Heart left ventricle (tissue), 16 donors: ENCODE measurements at regions not wholly inside any gene's neighbourhood (a gene's known extent, or its start where the extent isn't known, plus 50 kb on each side); places are given as distances from the start of the nearest gene placed in this dataset.

Experiments used
- ATAC-seq, 4 donors: fragments of 200-7000 bp; cut with Tn5 transposase; one replicate each; pipeline ENCODE4 v1.9.1; 2020 to 2022; ENCODE audit warnings: moderate library complexity in 4 of 4, mild to moderate bottlenecking in 3 of 4, moderate number of reproducible peaks in 1 of 4
- DNase-seq, 5 donors: peaks; one replicate each; pipeline ENCODE4 v3.0.0-alpha.2; 2020
- H3K27ac ChIP-seq, 12 donors: fragments of 200-600 bp; sonication (generic) in 4 of 12; one replicate each; pipeline versions ENCODE4 v1.5.0 to v1.8.0; 2016 to 2022; ENCODE audit warnings: mild to moderate bottlenecking in 2 of 12
- H3K27me3 ChIP-seq, 9 donors: fragments of 200-600 bp; sonication (generic) in 2 of 9; one replicate each; pipeline versions ENCODE4 v1.5.1 to v1.8.0; 2016 to 2022; ENCODE audit warnings: mild to moderate bottlenecking in 3 of 9
- H3K36me3 ChIP-seq, 9 donors: fragments of 200-600 bp; sonication (generic) in 2 of 9; one replicate each; pipeline versions ENCODE4 v1.5.0 to v1.8.0; 2018 to 2022; ENCODE audit warnings: mild to moderate bottlenecking in 2 of 9
- H3K4me1 ChIP-seq, 12 donors: fragments of 200-600 bp; sonication (generic) in 4 of 12; one replicate each; pipeline versions ENCODE4 v1.5.0 to v1.8.0; 2016 to 2022; ENCODE audit warnings: mild to moderate bottlenecking in 3 of 12
- H3K4me3 ChIP-seq, 12 donors: fragments of 200-600 bp; sonication (generic) in 4 of 12; one replicate each; pipeline versions ENCODE4 v1.5.0 to v1.8.0; 2017 to 2022; ENCODE audit warnings: mild to moderate bottlenecking in 9 of 12, moderate library complexity in 4 of 12
- H3K9me3 ChIP-seq, 12 donors: fragments of 200-600 bp; sonication (generic) in 4 of 12; one replicate each; pipeline versions ENCODE4 v1.5.0 to v1.8.0; 2016 to 2022; ENCODE audit warnings: mild to moderate bottlenecking in 1 of 12
- CTCF ChIP-seq, 12 donors: fragments of 200-600 bp; sonication (generic) in 4 of 12; IDR thresholded peaks; one replicate each; pipeline versions ENCODE4 v1.5.0 to v1.8.0; 2018 to 2022; ENCODE audit warnings: antibody characterized with exemption in 12 of 12, mild to moderate bottlenecking in 5 of 12
- POLR2A ChIP-seq, 2 donors: fragments of 450-650 bp; IDR thresholded peaks; one replicate each; pipeline ENCODE4 v1.6.1; 2017; ENCODE audit warnings: antibody characterized with exemption in 2 of 2, mild to moderate bottlenecking in 2 of 2, moderate library complexity in 2 of 2
- WGBS, 4 donors: extraction: QIAGEN DNeasy Blood & Tissue Kit in 2 of 4; methylation state at CpG; one replicate each; pipeline versions ENCODE4 v1.1.5 to v1.1.7; 2013 to 2018; 5-methylcytosine and 5-hydroxymethylcytosine counted together
- intact Hi-C, 10 donors: fragments of 100-400 bp; cut with DNase I; formaldehyde crosslinking; loops; one replicate each; pipeline versions ENCODE4 v1.11.1 to v1.14.2; 2022
- donor health status: ischemic (EF 13 %, LVEDD 7.1; RV severe dilation, severe dysfunction).
- donor health status: healthy with polysubstance abuse.
- donor health status: DM: no; HTN: yes; CAD: no.
- donor health status: DM: no; HTN: no; CAD: no.
- donor health status: ischemic (EF 25% LVEDD 6.9; RV normal size, moderate dysfunction).
- donor health status: ischemic (EF 25% LVEDD 5.7; RV mildly dilated, moderate dysfunction).
- donor health status: healthy.
- donor health status: DM: yes; HTN: yes; CAD: no.
- donor health status: ischemic (EF 35%, LVEDD 5.7; RV mildly dilated, moderate dysfunction).
- donor health status: nonischemic (EF 11% LVEDD 7.7; RV severe dilation, severe dysfunction).
- donor health status: DM: yes; HTN: yes; CAD: no.
- donor health status: PGD.
- donor health status: ischemic (EF 29% LVEDD 5.4; RV normal size, mild dysfunction).
- donor health status: nonischemic (EF 23%, LVEDD 6.1; RV moderate dilation, normal function).

DNA sequence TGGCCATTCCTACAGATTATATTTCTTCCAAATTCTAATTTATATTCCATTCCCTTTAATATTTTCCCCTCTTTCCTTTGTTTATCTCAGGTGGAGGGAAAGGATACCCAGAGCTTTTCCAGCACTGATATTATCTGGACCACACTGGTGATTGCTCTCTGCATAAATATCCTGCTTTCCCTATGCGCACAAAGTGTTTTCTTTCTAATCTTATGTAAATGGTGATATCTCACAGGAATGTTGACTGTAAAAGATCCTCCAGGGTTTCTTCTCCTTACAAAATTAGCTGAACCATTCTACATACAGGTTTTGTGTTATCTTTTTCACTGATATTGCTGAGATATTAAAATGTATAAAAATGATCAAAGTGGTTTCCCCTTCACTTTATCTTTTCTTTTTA, 59.1 kb upstream of the GALNT13 start:
- no peaks in the 10 kb centered on the region for H3K4me1 ChIP-seq
- ATAC-seq, result no peak
- H3K27me3 ChIP-seq, result no peaks in the 10 kb centered on the region
- H3K36me3 ChIP-seq, result no peaks in the 10 kb centered on the region
- no peak overlapping the region for H3K4me3 ChIP-seq
- DNase-seq, result no peak
- H3K9me3 ChIP-seq, result no peaks in the 10 kb centered on the region
- intact Hi-C loops, result no loop called here
- TF ChIP-seq CTCF (IDR thresholded peaks at IDR 0.05) (no peak), POLR2A (IDR thresholded peaks at IDR 0.05) (no peak)
- H3K27ac ChIP-seq, result no peak overlapping the region
- WGBS, 4 donors, result 41 to 60% (median 51%) methylated on average over 1 of the region's 1 CpG

DNA sequence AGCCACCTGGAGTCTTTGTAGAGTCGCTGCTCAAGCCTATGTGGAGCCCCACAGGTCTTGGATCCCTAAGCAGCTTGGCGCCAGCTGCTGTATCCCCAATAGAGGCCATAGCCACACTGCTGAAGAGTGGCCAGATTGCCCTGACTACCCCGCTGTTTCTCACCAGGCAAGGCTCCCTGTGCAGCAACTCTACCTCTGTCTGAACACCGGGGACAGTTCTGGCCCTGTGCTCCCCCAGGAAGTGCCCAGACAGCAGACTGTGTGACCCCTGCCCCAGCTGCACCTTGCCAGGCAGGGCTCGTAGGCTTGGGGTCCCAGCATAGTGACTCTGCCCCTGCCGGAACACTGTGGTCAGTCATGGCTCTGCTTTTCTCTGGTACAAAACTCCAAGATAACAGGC, 53.5 kb upstream of the GALNT13 start:
- no peak for TF ChIP-seq CTCF (IDR thresholded peaks at IDR 0.05)
- no peak for TF ChIP-seq POLR2A (IDR thresholded peaks at IDR 0.05)

GRCh38 chr2:153819074-153819473, 52.6 kb upstream of the GALNT13 start:
- H3K9me3 ChIP-seq, result peaks cover 0 to 7% (median 0%) of the 10 kb centered on the region in 12 donors
- no peaks in the 10 kb centered on the region for H3K36me3 ChIP-seq
- ATAC-seq, result no peak
- H3K4me1 ChIP-seq, result no peaks in the 10 kb centered on the region
- no peak overlapping the region for H3K27ac ChIP-seq
- DNase-seq, result no peak
- H3K27me3 ChIP-seq, result no peaks in the 10 kb centered on the region
- H3K4me3 ChIP-seq, result no peak overlapping the region
- no peak for TF ChIP-seq CTCF (IDR thresholded peaks at IDR 0.05)
- no peak for TF ChIP-seq POLR2A (IDR thresholded peaks at IDR 0.05)
- intact Hi-C loops, result no loop called here
- 63 to 92% (median 79%) methylated on average over 1 of the region's 1 CpG for WGBS, 4 donors

More for the DNA sequence above, 53.5 kb upstream of the GALNT13 start:
- Histone ChIP-seq H3K4me1 (no peaks in the 10 kb centered on the region), H3K27ac (no peak overlapping the region), H3K9me3 (peaks cover 0 to 7% (median 0%) of the 10 kb centered on the region in 12 donors), H3K4me3 (no peak overlapping the region), H3K27me3 (no peaks in the 10 kb centered on the region), H3K36me3 (no peaks in the 10 kb centered on the region)
- no peak for ATAC-seq
- DNase-seq, result peak in 1 of 5 donors; percentile 35
- 71 to 80% (median 72%) methylated on average over 5 to 6 of the region's 6 CpGs for WGBS, 4 donors
- intact Hi-C loops, result no loop called here

DNA sequence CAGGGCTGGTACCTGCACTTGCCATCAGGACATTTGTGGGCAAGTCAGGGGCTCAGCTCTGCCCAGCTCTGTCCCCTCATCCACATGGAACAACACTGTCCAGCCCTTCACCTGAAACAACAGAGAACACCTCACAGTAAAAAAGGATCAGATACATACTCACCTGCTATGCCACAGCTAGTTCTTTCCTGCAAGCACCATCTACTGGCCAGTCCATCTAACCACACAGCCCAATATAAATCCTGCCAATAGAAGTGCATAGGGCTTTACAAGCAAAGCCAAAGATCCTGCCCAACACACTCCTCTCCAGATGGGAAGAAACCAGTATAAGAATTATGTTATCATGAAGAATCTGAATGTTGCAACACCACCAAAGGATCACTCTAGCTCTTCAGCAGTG, 52.2 kb upstream of the GALNT13 start:
- Histone ChIP-seq H3K36me3 (no peaks in the 10 kb centered on the region), H3K27ac (no peak overlapping the region), H3K27me3 (no peaks in the 10 kb centered on the region), H3K9me3 (peaks cover 0 to 7% (median 0%) of the 10 kb centered on the region in 12 donors), H3K4me1 (no peaks in the 10 kb centered on the region), H3K4me3 (no peak overlapping the region)
- TF ChIP-seq POLR2A (IDR thresholded peaks at IDR 0.05) (no peak), CTCF (IDR thresholded peaks at IDR 0.05) (no peak)
- ATAC-seq, result no peak
- intact Hi-C loops, result no loop called here
- no peak for DNase-seq
